Keratinocyte (primary cell): ENCODE measurements at regions not wholly inside any gene's neighbourhood (a gene's known extent, or its start where the extent isn't known, plus 50 kb on each side); places are given as distances from the start of the nearest gene placed in this dataset.

Experiments
- DNase-seq: peaks from one replicate; pipeline ENCODE4 v3.0.0-alpha.2; 2011; ENCODE audit warnings: low read depth, missing footprints, low spot score
- FAIRE-seq: peaks from 2 replicates; lab custom pipeline; 2011; peaks lifted over from hg19 to GRCh38; lab: Jason Lieb, UNC
- H2AFZ ChIP-seq: 2 replicates; pipeline ENCODE4 v1.6.0; 2012; ENCODE audit warnings: low read length, control low read depth, inconsistent platforms; ENCODE audit not compliant: control insufficient read depth
- H3K27ac ChIP-seq: 2 replicates; pipeline ENCODE4 v1.5.1; 2011; ENCODE audit warnings: low read length; ENCODE audit not compliant: control insufficient read depth, insufficient read depth
- H3K27me3 ChIP-seq: 3 replicates; pipeline ENCODE4 v1.6.0; 2011; ENCODE audit warnings: low read length; ENCODE audit not compliant: control insufficient read depth, insufficient read depth; ENCODE audit errors: extremely low read depth
- H3K36me3 ChIP-seq, 2 experiments: 2 replicates in 1 of 2; 3 replicates in 1 of 2; pipeline ENCODE4 v1.5.1; 2011; ENCODE audit warnings: low read length in 2 of 2, mild to moderate bottlenecking in 1 of 2; ENCODE audit not compliant: control insufficient read depth in 2 of 2, insufficient read depth in 2 of 2; ENCODE audit errors: extremely low read depth in 1 of 2
- H3K4me1 ChIP-seq: 3 replicates; pipeline ENCODE4 v1.5.1; 2011; ENCODE audit warnings: low read length; ENCODE audit not compliant: control insufficient read depth, insufficient read depth; ENCODE audit errors: extremely low read depth
- H3K4me2 ChIP-seq: 3 replicates; pipeline ENCODE4 v1.6.0; 2011; ENCODE audit warnings: low read depth, low read length; ENCODE audit not compliant: control insufficient read depth, insufficient read depth; ENCODE audit errors: extremely low read depth
- H3K4me3 ChIP-seq, 3 experiments: fragments of 200-600 bp in 1 of 3; sonication (generic) in 1 of 3; 2 replicates in 2 of 3; 3 replicates in 1 of 3; pipeline ENCODE4 v1.5.1; 2011 to 2016; ENCODE audit warnings: low read length in 3 of 3, mild to moderate bottlenecking in 3 of 3, control low read depth in 2 of 3, inconsistent platforms in 1 of 3, low read depth in 1 of 3, mixed read lengths in 1 of 3, mixed run types in 1 of 3, moderate library complexity in 1 of 3; ENCODE audit not compliant: control insufficient read depth in 2 of 3, insufficient read depth in 2 of 3; ENCODE audit errors: extremely low read depth in 1 of 3
- H3K79me2 ChIP-seq: 2 replicates; pipeline ENCODE4 v1.6.0; 2012; ENCODE audit warnings: low read length; ENCODE audit not compliant: control insufficient read depth, insufficient read depth
- H3K9ac ChIP-seq: 3 replicates; pipeline ENCODE4 v1.6.0; 2011; ENCODE audit warnings: low read length; ENCODE audit not compliant: control insufficient read depth, insufficient read depth; ENCODE audit errors: extremely low read depth
- H3K9me1 ChIP-seq: 3 replicates; pipeline ENCODE4 v1.6.0; 2011; ENCODE audit warnings: low read length; ENCODE audit not compliant: control insufficient read depth, insufficient read depth; ENCODE audit errors: extremely low read depth
- H3K9me3 ChIP-seq: 2 replicates; pipeline ENCODE4 v1.5.1; 2012; ENCODE audit warnings: low read depth, low read length; ENCODE audit not compliant: control insufficient read depth
- H4K20me1 ChIP-seq: 3 replicates; pipeline ENCODE4 v1.6.0; 2011; ENCODE audit warnings: low read length; ENCODE audit not compliant: control insufficient read depth, insufficient read depth; ENCODE audit errors: extremely low read depth
- EZH2 ChIP-seq: IDR thresholded peaks from one replicate; pipeline ENCODE4 v1.6.1; 2012; ENCODE audit warnings: inconsistent platforms, mild to moderate bottlenecking, low read length, moderate library complexity
- dilution Hi-C: fragments of 300-500 bp; cut with MboI; formaldehyde crosslinking; loops from one replicate; pipeline ENCODE4 v1.7.0; 2020; ENCODE audit warnings: low sequenced_read_pairs; ENCODE audit not compliant: extremely low pct_ligation_motif_present
- TF ChIP-seq, protein P1 (sequence below), 3 experiments: IDR thresholded peaks in 1 of 3; conservative IDR thresholded peaks in 1 of 3; optimal IDR thresholded peaks in 1 of 3; 2 replicates in 2 of 3; 3 replicates in 1 of 3; pipeline versions ENCODE3 to v1.5.1; 2011; ENCODE audit warnings: low read length in 3 of 3, mild to moderate bottlenecking in 3 of 3, moderate library complexity in 2 of 3, control low read depth in 1 of 3, inconsistent platforms in 1 of 3; ENCODE audit not compliant: insufficient read depth in 2 of 3; ENCODE audit errors: extremely low read depth in 1 of 3

DNA sequence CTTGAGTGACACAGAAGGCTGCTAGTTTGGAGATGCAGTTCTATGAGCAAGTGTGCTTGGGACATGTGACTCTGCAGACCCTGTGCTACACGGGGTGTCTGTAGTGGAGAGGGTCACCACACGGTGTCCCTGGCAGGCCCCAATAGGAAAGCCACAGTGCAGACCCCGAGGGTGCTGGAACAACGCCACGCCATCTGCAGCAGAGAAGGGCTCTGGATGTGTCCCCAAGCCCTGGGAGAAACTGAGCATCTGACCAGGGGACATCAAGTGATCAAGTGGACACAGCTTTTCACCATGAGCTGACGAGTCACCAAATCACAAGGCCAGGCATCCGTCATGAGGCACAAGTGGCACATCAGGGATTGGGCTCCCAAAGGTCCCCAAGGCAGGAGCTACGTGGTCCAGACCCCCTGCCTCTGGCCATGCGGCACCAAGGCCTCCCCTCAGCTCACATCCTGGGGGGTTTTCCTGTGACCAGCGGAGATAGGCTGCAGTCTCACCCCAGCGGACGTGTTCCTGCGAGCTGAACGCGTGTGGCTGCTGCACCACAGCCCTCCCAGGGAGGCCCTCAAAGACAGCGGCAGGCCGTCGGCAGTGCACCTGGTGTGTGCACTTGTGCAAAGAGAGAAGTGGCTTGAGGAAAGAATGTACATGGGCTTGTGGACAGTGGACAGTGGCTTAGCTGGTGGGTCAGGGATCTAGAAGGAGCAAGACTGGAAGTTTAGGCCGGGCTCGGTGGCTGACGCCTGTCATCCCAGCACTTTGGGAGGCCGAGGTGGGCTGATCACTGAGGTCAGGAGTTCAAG, 96.7 kb downstream of the RPS6KA4 start:
- dilution Hi-C loops, result loop anchor here (5.0 kb wide), 1 partner anchor 77 kb away; no protein-coding TSS in a partner anchor
- no peaks in the 10 kb centered on the region for H3K27me3 ChIP-seq

GRCh38 chr11:64456509-64457320, 97.8 kb downstream of the RPS6KA4 start:
- no peaks in the 10 kb centered on the region for H4K20me1 ChIP-seq
- no peaks in the 10 kb centered on the region for H3K9me1 ChIP-seq
- no peak overlapping the region for H3K4me2 ChIP-seq
- H3K9ac ChIP-seq, result no peak overlapping the region
- dilution Hi-C loops, result loop anchor here (5.0 kb wide), 1 partner anchor 76 kb away; no protein-coding TSS in a partner anchor
- H3K27me3 ChIP-seq, result peaks cover 3% of the 10 kb centered on the region
- no peaks in the 10 kb centered on the region for H3K9me3 ChIP-seq
- TF ChIP-seq EZH2, result no peak
- TF ChIP-seq, protein P1, sequence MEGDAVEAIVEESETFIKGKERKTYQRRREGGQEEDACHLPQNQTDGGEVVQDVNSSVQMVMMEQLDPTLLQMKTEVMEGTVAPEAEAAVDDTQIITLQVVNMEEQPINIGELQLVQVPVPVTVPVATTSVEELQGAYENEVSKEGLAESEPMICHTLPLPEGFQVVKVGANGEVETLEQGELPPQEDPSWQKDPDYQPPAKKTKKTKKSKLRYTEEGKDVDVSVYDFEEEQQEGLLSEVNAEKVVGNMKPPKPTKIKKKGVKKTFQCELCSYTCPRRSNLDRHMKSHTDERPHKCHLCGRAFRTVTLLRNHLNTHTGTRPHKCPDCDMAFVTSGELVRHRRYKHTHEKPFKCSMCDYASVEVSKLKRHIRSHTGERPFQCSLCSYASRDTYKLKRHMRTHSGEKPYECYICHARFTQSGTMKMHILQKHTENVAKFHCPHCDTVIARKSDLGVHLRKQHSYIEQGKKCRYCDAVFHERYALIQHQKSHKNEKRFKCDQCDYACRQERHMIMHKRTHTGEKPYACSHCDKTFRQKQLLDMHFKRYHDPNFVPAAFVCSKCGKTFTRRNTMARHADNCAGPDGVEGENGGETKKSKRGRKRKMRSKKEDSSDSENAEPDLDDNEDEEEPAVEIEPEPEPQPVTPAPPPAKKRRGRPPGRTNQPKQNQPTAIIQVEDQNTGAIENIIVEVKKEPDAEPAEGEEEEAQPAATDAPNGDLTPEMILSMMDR (optimal IDR thresholded peaks at IDR 0.05 in 1 of 3, IDR thresholded peaks at IDR 0.05 in 1 of 3, conservative IDR thresholded peaks at IDR 0.05 in 1 of 3; ENCODE audit: extremely low read depth in 1 of 3, insufficient read depth in 2 of 3, low read length in 3 of 3), result no peak
- H2AFZ ChIP-seq, result no peak overlapping the region
- no peak overlapping the region for H3K4me3 ChIP-seq
- no peak overlapping the region for H3K27ac ChIP-seq
- FAIRE-seq, result no peak
- H3K79me2 ChIP-seq, result no peaks in the 10 kb centered on the region
- no peak for DNase-seq
- H3K36me3 ChIP-seq, result no peaks in the 10 kb centered on the region
- no peaks in the 10 kb centered on the region for H3K4me1 ChIP-seq

More for the DNA sequence above, 96.7 kb downstream of the RPS6KA4 start:
- Histone ChIP-seq H3K36me3 (no peaks in the 10 kb centered on the region), H3K9ac (no peak overlapping the region), H3K4me1 (no peaks in the 10 kb centered on the region), H3K27ac (no peak overlapping the region), H3K79me2 (no peaks in the 10 kb centered on the region), H3K9me1 (no peaks in the 10 kb centered on the region), H3K4me2 (no peak overlapping the region), H3K9me3 (no peaks in the 10 kb centered on the region), H4K20me1 (no peaks in the 10 kb centered on the region), H3K4me3 (no peak overlapping the region), H2AFZ (no peak overlapping the region)
- DNase-seq (no peak), FAIRE-seq (no peak)
- TF ChIP-seq, protein P1 (optimal IDR thresholded peaks at IDR 0.05 in 1 of 3, IDR thresholded peaks at IDR 0.05 in 1 of 3, conservative IDR thresholded peaks at IDR 0.05 in 1 of 3; ENCODE audit: extremely low read depth in 1 of 3, insufficient read depth in 2 of 3, low read length in 3 of 3), result no peak
- TF ChIP-seq EZH2, result no peak
